ENCODE measurements at regions not wholly inside any gene's neighbourhood (a gene's known extent, or its start where the extent isn't known, plus 50 kb on each side); places are given as distances from the start of the nearest gene placed in this dataset.
"Not testable (repeated sequence)": the region's sequence is repeated elsewhere in the genome, so short reads cannot be mapped to it uniquely, and the experiment has no call there.

DNA sequence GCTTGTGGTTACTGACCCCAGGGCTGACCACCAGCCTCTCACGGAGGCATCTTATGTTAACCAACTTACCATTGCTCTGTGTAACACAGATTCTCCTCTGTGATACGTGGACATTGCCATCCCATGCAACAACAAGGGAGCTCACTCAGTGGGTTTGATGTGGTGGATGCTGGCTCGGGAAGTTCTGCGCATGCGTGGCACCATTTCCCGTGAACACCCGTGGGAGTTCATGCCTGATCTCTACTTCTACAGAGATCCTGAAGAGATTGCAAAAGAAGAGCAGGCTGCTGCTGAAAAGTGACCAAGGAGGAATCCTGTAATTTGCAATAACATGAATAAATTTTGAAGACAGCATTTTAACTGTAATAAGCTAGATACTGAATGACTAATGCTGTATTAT lies 179.0 kb upstream of the XIST start:
- TF ChIP-seq, protein P1, sequence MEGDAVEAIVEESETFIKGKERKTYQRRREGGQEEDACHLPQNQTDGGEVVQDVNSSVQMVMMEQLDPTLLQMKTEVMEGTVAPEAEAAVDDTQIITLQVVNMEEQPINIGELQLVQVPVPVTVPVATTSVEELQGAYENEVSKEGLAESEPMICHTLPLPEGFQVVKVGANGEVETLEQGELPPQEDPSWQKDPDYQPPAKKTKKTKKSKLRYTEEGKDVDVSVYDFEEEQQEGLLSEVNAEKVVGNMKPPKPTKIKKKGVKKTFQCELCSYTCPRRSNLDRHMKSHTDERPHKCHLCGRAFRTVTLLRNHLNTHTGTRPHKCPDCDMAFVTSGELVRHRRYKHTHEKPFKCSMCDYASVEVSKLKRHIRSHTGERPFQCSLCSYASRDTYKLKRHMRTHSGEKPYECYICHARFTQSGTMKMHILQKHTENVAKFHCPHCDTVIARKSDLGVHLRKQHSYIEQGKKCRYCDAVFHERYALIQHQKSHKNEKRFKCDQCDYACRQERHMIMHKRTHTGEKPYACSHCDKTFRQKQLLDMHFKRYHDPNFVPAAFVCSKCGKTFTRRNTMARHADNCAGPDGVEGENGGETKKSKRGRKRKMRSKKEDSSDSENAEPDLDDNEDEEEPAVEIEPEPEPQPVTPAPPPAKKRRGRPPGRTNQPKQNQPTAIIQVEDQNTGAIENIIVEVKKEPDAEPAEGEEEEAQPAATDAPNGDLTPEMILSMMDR (conservative IDR thresholded peaks at IDR 0.05 in 1 of 2, IDR thresholded peaks at IDR 0.05 in 1 of 2; ENCODE audit: low read depth in 1 of 2, low read length in 2 of 2): not testable (repeated sequence)
- not testable (repeated sequence) for TF ChIP-seq EZH2 (IDR thresholded peaks at IDR 0.05; ENCODE audit: low read length, missing control alignments)
